GM21529 (cell line): ENCODE measurements at regions not wholly inside any gene's neighbourhood (a gene's known extent, or its start where the extent isn't known, plus 50 kb on each side); places are given as distances from the start of the nearest gene placed in this dataset.
"Not testable (repeated sequence)": the region's sequence is repeated elsewhere in the genome, so short reads cannot be mapped to it uniquely, and the experiment has no call there.

Experiments used
- ATAC-seq: cut with Tn5 transposase; IDR thresholded peaks from one replicate; pipeline ENCODE4 v1.9.1; 2021; ENCODE audit not compliant: unreplicated experiment

- no peak for ATAC-seq
These were observed 65.6 kb upstream of the MAML3 start for GRCh38 chr4:140219567-140219966.

DNA sequence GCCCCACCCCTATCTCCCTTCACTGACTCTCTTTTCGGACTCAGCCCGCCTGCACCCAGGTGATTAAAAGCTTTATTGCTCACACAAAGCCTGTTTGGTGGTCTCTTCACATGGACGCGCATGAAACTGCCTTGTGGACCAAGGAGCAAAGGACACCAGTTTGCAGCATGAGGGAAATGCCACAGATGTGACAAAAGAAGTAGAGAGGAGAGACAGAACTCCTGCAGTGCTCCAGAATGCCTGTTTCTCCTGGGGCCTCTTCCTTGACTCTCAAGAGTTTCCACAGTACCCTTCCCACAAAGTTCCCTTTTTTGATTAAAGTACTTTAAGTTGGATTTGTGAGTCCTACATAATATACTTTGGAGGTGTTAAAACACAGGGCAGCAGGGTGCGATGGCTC, 65.1 kb upstream of the MAML3 start:
- not testable (repeated sequence) for ATAC-seq

- ATAC-seq: no peak
These were observed 59.8 kb upstream of the MAML3 start for GRCh38 chr4:140213749-140214148.

- no peak for ATAC-seq
These were observed 59.1 kb upstream of the MAML3 start for GRCh38 chr4:140213116-140213515.

- no peak for ATAC-seq
These were observed 58.7 kb upstream of the MAML3 start for GRCh38 chr4:140212646-140213045.

DNA sequence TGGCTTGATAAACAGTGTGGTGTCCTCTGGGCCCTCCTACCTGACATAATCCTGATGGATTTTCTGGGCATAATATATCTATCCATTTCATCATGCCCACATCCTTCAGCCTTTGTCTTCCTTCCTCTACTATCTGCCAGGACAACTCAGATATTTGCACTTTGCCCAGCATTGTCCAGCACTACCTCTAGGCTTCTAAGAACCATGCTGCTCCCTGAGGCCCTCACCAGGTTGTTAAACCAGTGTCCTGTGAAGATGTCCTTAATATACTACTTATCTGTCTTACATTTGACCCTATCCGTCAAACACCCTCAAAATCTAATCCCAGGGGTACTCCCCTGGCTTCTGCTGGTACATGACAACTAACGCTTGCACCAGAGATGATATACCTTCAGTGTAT, 58.2 kb upstream of the MAML3 start:
- no peak for ATAC-seq

DNA sequence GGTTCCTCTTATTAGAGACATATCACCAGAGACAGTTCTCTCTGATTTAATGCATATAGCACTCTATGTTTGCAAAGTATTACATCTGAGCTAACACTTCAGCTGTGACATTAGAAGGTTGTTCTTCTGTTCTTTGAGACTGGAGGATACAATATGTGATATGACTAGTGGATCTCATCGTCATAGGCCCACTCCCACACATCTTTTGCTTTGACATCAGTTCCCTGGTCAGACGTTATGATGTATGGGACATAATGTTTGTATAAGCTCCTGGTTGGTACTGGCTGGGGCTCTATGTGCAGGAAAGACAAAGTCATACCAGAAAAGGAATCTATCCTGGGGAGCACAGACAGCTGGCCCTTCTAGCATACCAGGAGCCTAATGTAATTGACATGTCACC, 57.7 kb upstream of the MAML3 start:
- ATAC-seq: no peak

DNA sequence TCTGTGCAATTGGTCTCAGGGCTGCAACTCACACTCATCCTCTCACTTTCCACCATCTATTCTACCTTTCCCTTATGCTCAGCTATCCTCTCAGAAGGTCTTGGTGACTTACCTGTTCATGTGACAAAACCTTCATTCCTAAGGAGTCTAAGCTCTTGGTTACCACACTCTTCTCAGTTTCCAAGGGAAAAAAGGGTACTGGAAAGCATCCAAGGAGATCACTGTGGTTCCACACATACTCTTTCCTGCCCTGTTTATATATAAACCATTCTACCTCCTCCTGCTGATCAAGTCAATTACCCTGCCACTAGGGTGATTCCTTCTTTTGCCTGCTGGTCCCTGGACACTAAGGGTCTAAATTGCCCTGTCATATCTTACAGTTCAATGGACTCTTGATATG, 57.2 kb upstream of the MAML3 start:
- no peak for ATAC-seq

GRCh38 chr4:140208921-140209320, 54.9 kb upstream of the MAML3 start:
- ATAC-seq: no peak
